Mesendoderm (in vitro differentiated cells): ENCODE measurements at regions not wholly inside any gene's neighbourhood (a gene's known extent, or its start where the extent isn't known, plus 50 kb on each side); places are given as distances from the start of the nearest gene placed in this dataset.
A peak's percentile ranks its signal among the peaks of the same experiment; 100 is the strongest.

ENCODE experiments used
- DNase-seq: peaks from one replicate; pipeline ENCODE4 v3.0.0; 2013
- H2AK5ac ChIP-seq: 2 replicates; pipeline ENCODE4 v1.6.1; 2013; ENCODE audit warnings: low read length, inconsistent platforms
- H2BK120ac ChIP-seq: 2 replicates; pipeline ENCODE4 v1.6.1; 2013; ENCODE audit warnings: low read depth, mild to moderate bottlenecking, low read length, moderate library complexity, mixed read lengths
- H2BK15ac ChIP-seq: replicated peaks from 2 replicates; pipeline ENCODE4 v1.6.1; 2013; ENCODE audit warnings: low read depth, mild to moderate bottlenecking, moderate library complexity
- H2BK5ac ChIP-seq: 2 replicates; pipeline ENCODE4 v1.6.1; 2013; ENCODE audit warnings: low read length, inconsistent platforms
- H3K18ac ChIP-seq: 2 replicates; pipeline ENCODE4 v1.6.1; 2013; ENCODE audit warnings: mild to moderate bottlenecking, low read length, mixed read lengths
- H3K23ac ChIP-seq: one replicate; pipeline ENCODE4 v1.6.1; 2013; ENCODE audit warnings: low read length
- H3K27ac ChIP-seq: 2 replicates; pipeline ENCODE4 v1.5.1; 2013; ENCODE audit warnings: low read depth, mild to moderate bottlenecking, inconsistent platforms, low read length, moderate library complexity
- H3K27me3 ChIP-seq: 2 replicates; pipeline ENCODE4 v1.6.1; 2013; ENCODE audit warnings: low read length, control low read depth, mild to moderate bottlenecking, inconsistent platforms; ENCODE audit not compliant: insufficient read depth, poor library complexity
- H3K36me3 ChIP-seq: 2 replicates; pipeline ENCODE4 v1.6.1; 2013; ENCODE audit warnings: low read length, inconsistent platforms; ENCODE audit not compliant: control insufficient read depth, insufficient read depth
- H3K4ac ChIP-seq: one replicate; pipeline ENCODE4 v1.6.1; 2013; ENCODE audit warnings: low read depth, mild to moderate bottlenecking, low read length, moderate library complexity
- H3K4me1 ChIP-seq: 2 replicates; pipeline ENCODE4 v1.6.1; 2013; ENCODE audit warnings: low read depth, low read length, inconsistent platforms; ENCODE audit not compliant: control insufficient read depth
- H3K4me2 ChIP-seq: 2 replicates; pipeline ENCODE4 v1.6.1; 2013; ENCODE audit warnings: low read length
- H3K4me3 ChIP-seq: 2 replicates; pipeline ENCODE4 v1.5.1; 2013; ENCODE audit warnings: mild to moderate bottlenecking, low read length
- H3K56ac ChIP-seq: one replicate; pipeline ENCODE4 v1.6.1; 2013; ENCODE audit warnings: low read length
- H3K79me1 ChIP-seq: 2 replicates; pipeline ENCODE4 v1.6.1; 2013; ENCODE audit warnings: low read length, inconsistent platforms
- H3K79me2 ChIP-seq: 2 replicates; pipeline ENCODE4 v1.6.1; 2013; ENCODE audit warnings: mild to moderate bottlenecking, low read length; ENCODE audit not compliant: control insufficient read depth, insufficient read depth
- H3K9ac ChIP-seq: 2 replicates; pipeline ENCODE4 v1.6.1; 2013; ENCODE audit warnings: low read length, inconsistent platforms
- H4K5ac ChIP-seq: one replicate; pipeline ENCODE4 v1.6.1; 2013; ENCODE audit warnings: low read length
- H4K8ac ChIP-seq: one replicate; pipeline ENCODE4 v1.6.1; 2013; ENCODE audit warnings: low read depth, mild to moderate bottlenecking, control low read depth, low read length, moderate library complexity
- WGBS: extraction: QIAGEN DNeasy Blood & Tissue Kit; methylation state at CpG from one replicate; pipeline ENCODE4 v1.1.7; 2013; ENCODE audit warnings: low lambda C conversion rate, missing lambda C conversion rate; ENCODE audit not compliant: insufficient coverage; ENCODE audit errors: extremely low coverage; 5-methylcytosine and 5-hydroxymethylcytosine counted together

GRCh38 chr7:20016669-20017068 is 200.5 kb downstream of the MACC1 start:
- Histone ChIP-seq H3K79me1 (no peaks in the 10 kb centered on the region), H3K18ac (no peak overlapping the region), H2BK5ac (no peak overlapping the region), H2BK15ac (no peak overlapping the region), H3K4me1 (peaks cover 4% of the 10 kb centered on the region), H3K27ac (no peak overlapping the region), H2AK5ac (no peak overlapping the region), H4K8ac (no peak overlapping the region), H3K27me3 (no peaks in the 10 kb centered on the region), H3K9ac (no peak overlapping the region), H3K4me3 (no peak overlapping the region), H3K79me2 (no peaks in the 10 kb centered on the region), H3K56ac (no peak overlapping the region), H3K36me3 (no peaks in the 10 kb centered on the region), H3K4ac (no peak overlapping the region), H2BK120ac (no peak overlapping the region), H3K4me2 (no peak overlapping the region), H3K23ac (no peak overlapping the region), H4K5ac (no peak overlapping the region)
- no peak for DNase-seq
- no CpG with 5 or more reads among the region's 2 CpGs for WGBS

- no peak overlapping the region for H3K56ac ChIP-seq
- H3K4me2 ChIP-seq = no peak overlapping the region
- no peak overlapping the region for H2BK5ac ChIP-seq
- H3K4me3 ChIP-seq = no peak overlapping the region
- no peak overlapping the region for H3K27ac ChIP-seq
- WGBS = no CpG with 5 or more reads among the region's 6 CpGs
- no peak overlapping the region for H3K4ac ChIP-seq
- no peak overlapping the region for H4K8ac ChIP-seq
- H2BK120ac ChIP-seq = no peak overlapping the region
- H3K36me3 ChIP-seq = no peaks in the 10 kb centered on the region
- no peaks in the 10 kb centered on the region for H3K4me1 ChIP-seq
- H3K79me1 ChIP-seq = no peaks in the 10 kb centered on the region
- no peak overlapping the region for H3K18ac ChIP-seq
- H3K79me2 ChIP-seq = no peaks in the 10 kb centered on the region
- H2BK15ac ChIP-seq = no peak overlapping the region
- no peak overlapping the region for H4K5ac ChIP-seq
- no peak overlapping the region for H3K9ac ChIP-seq
- H3K27me3 ChIP-seq = no peaks in the 10 kb centered on the region
- no peak for DNase-seq
- no peak overlapping the region for H3K23ac ChIP-seq
- H2AK5ac ChIP-seq = no peak overlapping the region
Observed at GRCh38 chr7:20013536-20013935, 203.6 kb downstream of the MACC1 start.

- Histone ChIP-seq H3K27ac (no peak overlapping the region), H2AK5ac (no peak overlapping the region), H3K79me2 (no peaks in the 10 kb centered on the region), H3K4me1 (no peaks in the 10 kb centered on the region), H3K4ac (no peak overlapping the region), H3K56ac (no peak overlapping the region), H4K8ac (no peak overlapping the region), H3K9ac (no peak overlapping the region), H3K23ac (no peak overlapping the region), H3K4me3 (no peak overlapping the region), H3K27me3 (no peaks in the 10 kb centered on the region), H3K4me2 (no peak overlapping the region), H4K5ac (no peak overlapping the region), H3K18ac (no peak overlapping the region), H3K36me3 (no peaks in the 10 kb centered on the region), H2BK120ac (no peak overlapping the region), H2BK15ac (peak overlapping the region; percentile 19), H3K79me1 (no peaks in the 10 kb centered on the region), H2BK5ac (no peak overlapping the region)
- WGBS = no CpG with 5 or more reads among the region's 2 CpGs
- DNase-seq = no peak
Observed at GRCh38 chr7:20012100-20012499, 205.1 kb downstream of the MACC1 start.

- no peak overlapping the region for H3K18ac ChIP-seq
- DNase-seq = no peak
- no peak overlapping the region for H2BK5ac ChIP-seq
- no peak overlapping the region for H2AK5ac ChIP-seq
- no peaks in the 10 kb centered on the region for H3K4me1 ChIP-seq
- H3K23ac ChIP-seq = no peak overlapping the region
- no peak overlapping the region for H3K4ac ChIP-seq
- no peak overlapping the region for H4K5ac ChIP-seq
- H3K4me3 ChIP-seq = no peak overlapping the region
- H3K79me1 ChIP-seq = no peaks in the 10 kb centered on the region
- no peak overlapping the region for H3K4me2 ChIP-seq
- no peaks in the 10 kb centered on the region for H3K27me3 ChIP-seq
- no peak overlapping the region for H3K56ac ChIP-seq
- H3K27ac ChIP-seq = no peak overlapping the region
- no peak overlapping the region for H2BK15ac ChIP-seq
- no CpG with 5 or more reads among the region's 1 CpG for WGBS
- no peak overlapping the region for H3K9ac ChIP-seq
- no peak overlapping the region for H4K8ac ChIP-seq
- no peaks in the 10 kb centered on the region for H3K79me2 ChIP-seq
- no peak overlapping the region for H2BK120ac ChIP-seq
- H3K36me3 ChIP-seq = no peaks in the 10 kb centered on the region
Observed at GRCh38 chr7:20010877-20011276, 206.3 kb downstream of the MACC1 start.

- H3K4ac ChIP-seq = no peak overlapping the region
- H4K8ac ChIP-seq = no peak overlapping the region
- no peaks in the 10 kb centered on the region for H3K79me1 ChIP-seq
- no peaks in the 10 kb centered on the region for H3K79me2 ChIP-seq
- no peak overlapping the region for H3K9ac ChIP-seq
- no peaks in the 10 kb centered on the region for H3K4me1 ChIP-seq
- no peak overlapping the region for H2AK5ac ChIP-seq
- H3K4me2 ChIP-seq = no peak overlapping the region
- no peak overlapping the region for H4K5ac ChIP-seq
- DNase-seq = no peak
- H2BK120ac ChIP-seq = no peak overlapping the region
- no peak overlapping the region for H3K27ac ChIP-seq
- no peak overlapping the region for H2BK5ac ChIP-seq
- no peak overlapping the region for H3K23ac ChIP-seq
- H3K56ac ChIP-seq = no peak overlapping the region
- H3K4me3 ChIP-seq = no peak overlapping the region
- H3K27me3 ChIP-seq = no peaks in the 10 kb centered on the region
- H2BK15ac ChIP-seq = no peak overlapping the region
- H3K18ac ChIP-seq = no peak overlapping the region
- no peaks in the 10 kb centered on the region for H3K36me3 ChIP-seq
Observed at GRCh38 chr7:20007510-20007909, 209.7 kb downstream of the MACC1 start.

GRCh38 chr7:20005081-20005480 is 212.1 kb downstream of the MACC1 start:
- WGBS = no CpG with 5 or more reads among the region's 3 CpGs
- Histone ChIP-seq H3K4ac (no peak overlapping the region), H3K4me2 (no peak overlapping the region), H4K8ac (no peak overlapping the region), H3K4me3 (no peak overlapping the region), H4K5ac (no peak overlapping the region), H3K4me1 (no peaks in the 10 kb centered on the region), H3K27ac (no peak overlapping the region), H3K27me3 (no peaks in the 10 kb centered on the region), H2BK5ac (no peak overlapping the region), H3K23ac (no peak overlapping the region), H3K36me3 (no peaks in the 10 kb centered on the region), H3K56ac (no peak overlapping the region), H3K9ac (no peak overlapping the region), H3K18ac (no peak overlapping the region), H3K79me2 (no peaks in the 10 kb centered on the region), H3K79me1 (no peaks in the 10 kb centered on the region), H2BK120ac (no peak overlapping the region), H2AK5ac (no peak overlapping the region), H2BK15ac (no peak overlapping the region)
- no peak for DNase-seq
